ENCODE measurements at regions not wholly inside any gene's neighbourhood (a gene's known extent, or its start where the extent isn't known, plus 50 kb on each side); places are given as distances from the start of the nearest gene placed in this dataset.

DNA sequence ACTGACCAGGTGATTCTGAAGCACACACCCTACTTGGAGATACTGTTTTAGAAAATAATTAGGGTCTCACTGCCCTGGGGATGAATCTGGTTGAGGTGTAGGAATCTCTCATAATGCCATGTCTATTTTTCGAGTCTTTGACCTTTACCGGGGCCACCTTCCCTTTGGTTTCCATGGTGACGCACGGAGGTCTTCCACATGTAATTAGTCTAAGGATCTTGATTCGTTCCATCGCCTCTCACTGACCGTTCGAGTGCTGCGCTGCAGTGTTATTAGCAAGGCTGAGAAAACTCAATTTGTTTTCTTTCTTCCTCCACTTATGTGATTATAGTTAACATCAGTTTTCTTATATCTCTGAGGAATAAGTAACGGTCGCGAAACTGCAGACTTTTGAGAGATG, 144.3 kb upstream of the SPACA1 start:
- TF ChIP-seq EZH2 (IDR thresholded peaks at IDR 0.05; ENCODE audit: low read length, missing control alignments), result no peak
- TF ChIP-seq, protein P1, sequence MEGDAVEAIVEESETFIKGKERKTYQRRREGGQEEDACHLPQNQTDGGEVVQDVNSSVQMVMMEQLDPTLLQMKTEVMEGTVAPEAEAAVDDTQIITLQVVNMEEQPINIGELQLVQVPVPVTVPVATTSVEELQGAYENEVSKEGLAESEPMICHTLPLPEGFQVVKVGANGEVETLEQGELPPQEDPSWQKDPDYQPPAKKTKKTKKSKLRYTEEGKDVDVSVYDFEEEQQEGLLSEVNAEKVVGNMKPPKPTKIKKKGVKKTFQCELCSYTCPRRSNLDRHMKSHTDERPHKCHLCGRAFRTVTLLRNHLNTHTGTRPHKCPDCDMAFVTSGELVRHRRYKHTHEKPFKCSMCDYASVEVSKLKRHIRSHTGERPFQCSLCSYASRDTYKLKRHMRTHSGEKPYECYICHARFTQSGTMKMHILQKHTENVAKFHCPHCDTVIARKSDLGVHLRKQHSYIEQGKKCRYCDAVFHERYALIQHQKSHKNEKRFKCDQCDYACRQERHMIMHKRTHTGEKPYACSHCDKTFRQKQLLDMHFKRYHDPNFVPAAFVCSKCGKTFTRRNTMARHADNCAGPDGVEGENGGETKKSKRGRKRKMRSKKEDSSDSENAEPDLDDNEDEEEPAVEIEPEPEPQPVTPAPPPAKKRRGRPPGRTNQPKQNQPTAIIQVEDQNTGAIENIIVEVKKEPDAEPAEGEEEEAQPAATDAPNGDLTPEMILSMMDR (conservative IDR thresholded peaks at IDR 0.05 in 1 of 2, IDR thresholded peaks at IDR 0.05 in 1 of 2; ENCODE audit: low read depth in 1 of 2, low read length in 2 of 2), result no peak
